Loucy (cell line): ENCODE measurements at regions not wholly inside any gene's neighbourhood (a gene's known extent, or its start where the extent isn't known, plus 50 kb on each side); places are given as distances from the start of the nearest gene placed in this dataset.

Experiments used
- CTCF ChIP-seq: fragments of 200-600 bp; sonication (generic); conservative IDR thresholded peaks from 2 replicates; pipeline ENCODE4 v1.5.1; 2014; ENCODE audit warnings: mild to moderate bottlenecking, antibody characterized with exemption, low read length
- EZH2phosphoT487 ChIP-seq: fragments of 200-600 bp; IDR thresholded peaks from 2 replicates; pipeline ENCODE4 v1.6.1; 2018; ENCODE audit warnings: antibody characterized with exemption, mild to moderate bottlenecking, moderate library complexity, borderline replicate concordance

DNA sequence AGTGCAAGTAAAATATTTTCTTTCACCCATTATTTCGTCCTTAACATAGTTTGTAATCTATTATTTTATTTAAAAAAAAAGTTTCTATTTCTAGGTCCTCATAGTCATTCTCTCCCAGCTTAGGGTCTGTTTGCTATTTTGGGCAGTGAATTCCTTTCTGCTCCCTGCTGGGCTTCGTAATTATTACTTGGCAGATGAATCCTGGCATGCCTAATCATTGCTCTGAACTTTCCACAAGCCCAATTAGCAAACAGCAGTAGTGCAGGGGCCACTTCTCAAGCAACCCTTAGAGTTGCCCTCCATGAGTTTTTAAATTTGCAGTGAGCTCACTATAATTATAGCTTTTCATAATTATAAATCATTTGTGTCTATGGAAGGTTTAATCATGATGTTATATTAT, 1378.3 kb upstream of the SEL1L start:
- TF ChIP-seq CTCF = no peak
- no peak for TF ChIP-seq EZH2phosphoT487
